ENCODE measurements at regions not wholly inside any gene's neighbourhood (a gene's known extent, or its start where the extent isn't known, plus 50 kb on each side); places are given as distances from the start of the nearest gene placed in this dataset.

- H3K9me3 ChIP-seq (ENCODE audit: control insufficient read depth, insufficient read depth, low read length), result 0 out of 2 replicates have a peak, but pooled peaks cover 2% of the 10 kb centered on the region
- H3K9ac ChIP-seq (ENCODE audit: low read depth, low read length), result no peak overlapping the region
- H3K23ac ChIP-seq (ENCODE audit: low read depth, low read length), result no peak overlapping the region
- DNase-seq, result no peak
- H3K36me3 ChIP-seq (ENCODE audit: control insufficient read depth, insufficient read depth, low read length), result no peaks in the 10 kb centered on the region
- H2BK5ac ChIP-seq (ENCODE audit: low read depth, low read length, poor library complexity, severe bottlenecking), result no peak overlapping the region
- WGBS, 2 experiments (ENCODE audit: extremely low coverage in 2 of 2, insufficient read length in 1 of 2), result 38% methylated on average over 1 of the region's 3 CpGs; no CpG with 5 or more reads in 1 of the 2 experiments
- ChIA-PET POLR2A (ENCODE audit: unreplicated experiment) (no interaction called here), CTCF (no interaction called here)
- no peak overlapping the region for H3K4me2 ChIP-seq (ENCODE audit: low read depth, low read length)
- no peak overlapping the region for H2BK120ac ChIP-seq (ENCODE audit: low read depth, low read length)
- no peak overlapping the region for H2AK5ac ChIP-seq (ENCODE audit: low read depth, low read length)
- no peak overlapping the region for H4K8ac ChIP-seq (ENCODE audit: low read depth in 2 of 2, low read length in 2 of 2)
- no peak overlapping the region for H3K4me3 ChIP-seq (ENCODE audit: insufficient read depth, low read depth, low read length)
- H4K91ac ChIP-seq (ENCODE audit: insufficient read depth, low read depth, low read length), result no peak overlapping the region
- H2BK15ac ChIP-seq (ENCODE audit: low read depth, low read length), result no peak overlapping the region
- in situ Hi-C loops (cut with MboI; ENCODE audit: low sequenced_read_pairs), result no loop called here
- H3K9me1 ChIP-seq (ENCODE audit: insufficient read depth, low read length), result no peaks in the 10 kb centered on the region
- no TSS peak for BruUV-seq (replicated peaks)
- no peak overlapping the region for H2AFZ ChIP-seq (replicated peaks; ENCODE audit: low read length, poor library complexity)
- H3K4ac ChIP-seq (ENCODE audit: low read depth, low read length), result no peak overlapping the region
- H4K20me1 ChIP-seq (ENCODE audit: insufficient read depth, low read length), result no peaks in the 10 kb centered on the region
- H2BK20ac ChIP-seq (ENCODE audit: low read depth, low read length), result no peak overlapping the region
- no peaks in the 10 kb centered on the region for H3K27me3 ChIP-seq (ENCODE audit: control insufficient read depth, insufficient read depth, low read length)
- dilution Hi-C loops (cut with HindIII; ENCODE audit: low sequenced_read_pairs, unreplicated experiment), result no loop called here
- H3K56ac ChIP-seq (ENCODE audit: extremely low read depth, insufficient read depth, low read length), result no peak overlapping the region
- H3K18ac ChIP-seq (ENCODE audit: low read depth, low read length), result no peak overlapping the region
- TF ChIP-seq, protein P1, sequence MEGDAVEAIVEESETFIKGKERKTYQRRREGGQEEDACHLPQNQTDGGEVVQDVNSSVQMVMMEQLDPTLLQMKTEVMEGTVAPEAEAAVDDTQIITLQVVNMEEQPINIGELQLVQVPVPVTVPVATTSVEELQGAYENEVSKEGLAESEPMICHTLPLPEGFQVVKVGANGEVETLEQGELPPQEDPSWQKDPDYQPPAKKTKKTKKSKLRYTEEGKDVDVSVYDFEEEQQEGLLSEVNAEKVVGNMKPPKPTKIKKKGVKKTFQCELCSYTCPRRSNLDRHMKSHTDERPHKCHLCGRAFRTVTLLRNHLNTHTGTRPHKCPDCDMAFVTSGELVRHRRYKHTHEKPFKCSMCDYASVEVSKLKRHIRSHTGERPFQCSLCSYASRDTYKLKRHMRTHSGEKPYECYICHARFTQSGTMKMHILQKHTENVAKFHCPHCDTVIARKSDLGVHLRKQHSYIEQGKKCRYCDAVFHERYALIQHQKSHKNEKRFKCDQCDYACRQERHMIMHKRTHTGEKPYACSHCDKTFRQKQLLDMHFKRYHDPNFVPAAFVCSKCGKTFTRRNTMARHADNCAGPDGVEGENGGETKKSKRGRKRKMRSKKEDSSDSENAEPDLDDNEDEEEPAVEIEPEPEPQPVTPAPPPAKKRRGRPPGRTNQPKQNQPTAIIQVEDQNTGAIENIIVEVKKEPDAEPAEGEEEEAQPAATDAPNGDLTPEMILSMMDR (conservative IDR thresholded peaks at IDR 0.05; ENCODE audit: low read depth, low read length), result no peak
- no peak for TF ChIP-seq CEBPB (IDR thresholded peaks at IDR 0.05; ENCODE audit: low read depth, low read length)
- no peak for TF ChIP-seq NFE2L2 (IDR thresholded peaks at IDR 0.05; ENCODE audit: low read depth, low read length)
- no peak for TF ChIP-seq RFX5 (IDR thresholded peaks at IDR 0.05; ENCODE audit: low read depth, low read length)
- no peak for TF ChIP-seq RCOR1 (IDR thresholded peaks at IDR 0.05; ENCODE audit: insufficient replicate concordance, low read length)
- TF ChIP-seq SMC3 (IDR thresholded peaks at IDR 0.05; ENCODE audit: low read depth, low read length), result no peak
- no peak for TF ChIP-seq RAD21 (IDR thresholded peaks at IDR 0.05; ENCODE audit: low read length)
- no peak overlapping the region for H3K27ac ChIP-seq (ENCODE audit: insufficient read depth, low read length)
- H3K4me1 ChIP-seq (ENCODE audit: control insufficient read depth, insufficient read depth, low read length), result no peaks in the 10 kb centered on the region
- no peak overlapping the region for H2AK9ac ChIP-seq (replicated peaks; ENCODE audit: low read depth, low read length, poor library complexity)
- ATAC-seq (ENCODE audit: low read depth), result no peak
- H4K5ac ChIP-seq (ENCODE audit: low read depth, low read length), result no peak overlapping the region
- H3K79me1 ChIP-seq (ENCODE audit: low read depth in 1 of 2, low read length in 2 of 2), result no peaks in the 10 kb centered on the region
- no peak overlapping the region for H3K14ac ChIP-seq (replicated peaks; ENCODE audit: low read depth, low read length)
- intact Hi-C loops (cut with micrococcal nuclease), result no loop called here
These were observed 378.9 kb downstream of the GRB14 start for GRCh38 chr2:164242409-164242808.

Data from IMR-90 (cell line).